ENCODE measurements at regions not wholly inside any gene's neighbourhood (a gene's known extent, or its start where the extent isn't known, plus 50 kb on each side); places are given as distances from the start of the nearest gene placed in this dataset.

DNA sequence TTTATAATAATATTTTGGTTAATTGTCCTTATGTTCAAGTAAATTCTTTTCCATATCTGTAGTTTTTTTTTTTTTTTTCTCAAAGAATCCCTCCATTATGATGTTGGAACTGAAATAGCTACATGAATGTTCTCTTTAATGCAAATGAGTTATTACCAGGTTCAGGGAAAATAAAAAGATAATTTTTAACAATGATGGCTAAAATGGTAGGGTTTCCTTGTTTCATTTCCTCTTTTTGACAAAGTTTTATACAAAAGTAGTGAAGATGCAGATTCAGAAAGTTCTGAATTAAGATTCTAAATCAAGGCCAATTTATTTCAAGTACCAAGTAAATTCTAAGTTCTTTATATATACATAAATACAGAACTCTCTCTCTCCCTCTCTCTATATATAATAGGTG is 779.0 kb upstream of the INTU start:
- dilution Hi-C loops (cut with MboI; ENCODE audit: extremely low pct_ligation_motif_present, low sequenced_read_pairs) (no loop called here), intact Hi-C loops (cut with micrococcal nuclease) (loop anchor here (10.0 kb wide), 1 partner anchor 1539 kb away; the partner anchor contains the start of gene FAT4)
- Histone ChIP-seq H3K4me3 (replicated peaks in 1 of 3; ENCODE audit: insufficient read depth in 1 of 3, low read depth in 1 of 3, low read length in 3 of 3) (no peak overlapping the region), H3K36me3 (ENCODE audit: control insufficient read depth in 2 of 2, extremely low read depth in 1 of 2, insufficient read depth in 2 of 2, low read length in 2 of 2) (no peaks in the 10 kb centered on the region), H3K9me1 (replicated peaks; ENCODE audit: control insufficient read depth, extremely low read depth, insufficient read depth, low read length) (no peaks in the 10 kb centered on the region), H4K20me1 (replicated peaks; ENCODE audit: control insufficient read depth, extremely low read depth, insufficient read depth, low read length) (no peaks in the 10 kb centered on the region), H3K27me3 (ENCODE audit: control insufficient read depth in 2 of 2, insufficient read depth in 2 of 2, low read length in 2 of 2) (no peaks in the 10 kb centered on the region), H3K79me2 (ENCODE audit: control insufficient read depth, insufficient read depth, low read length) (no peaks in the 10 kb centered on the region), H3K9me3 (replicated peaks; ENCODE audit: control insufficient read depth, insufficient read depth, low read length) (no peaks in the 10 kb centered on the region), H3K9ac (replicated peaks; ENCODE audit: extremely low read depth, insufficient read depth, low read length) (no peak overlapping the region), H3K4me2 (ENCODE audit: insufficient read depth, low read length) (no peak overlapping the region), H2AFZ (ENCODE audit: low read depth, low read length) (no peak overlapping the region), H3K4me1 (ENCODE audit: control insufficient read depth, extremely low read depth, insufficient read depth, low read length) (peaks cover 11% of the 10 kb centered on the region), H3K27ac (ENCODE audit: insufficient read depth, low read depth, low read length) (no peak overlapping the region)
- FAIRE-seq: no peak
- no TSS peak for BruUV-seq (replicated peaks)
- no peak for DNase-seq (ENCODE audit: low read depth, low spot score)
- CTCF ChIA-PET: interaction anchor here (0.7 kb wide), 1 partner anchor 30 kb away, joined by 3 read pairs; no protein-coding TSS in a partner anchor
- TF ChIP-seq, protein P1, sequence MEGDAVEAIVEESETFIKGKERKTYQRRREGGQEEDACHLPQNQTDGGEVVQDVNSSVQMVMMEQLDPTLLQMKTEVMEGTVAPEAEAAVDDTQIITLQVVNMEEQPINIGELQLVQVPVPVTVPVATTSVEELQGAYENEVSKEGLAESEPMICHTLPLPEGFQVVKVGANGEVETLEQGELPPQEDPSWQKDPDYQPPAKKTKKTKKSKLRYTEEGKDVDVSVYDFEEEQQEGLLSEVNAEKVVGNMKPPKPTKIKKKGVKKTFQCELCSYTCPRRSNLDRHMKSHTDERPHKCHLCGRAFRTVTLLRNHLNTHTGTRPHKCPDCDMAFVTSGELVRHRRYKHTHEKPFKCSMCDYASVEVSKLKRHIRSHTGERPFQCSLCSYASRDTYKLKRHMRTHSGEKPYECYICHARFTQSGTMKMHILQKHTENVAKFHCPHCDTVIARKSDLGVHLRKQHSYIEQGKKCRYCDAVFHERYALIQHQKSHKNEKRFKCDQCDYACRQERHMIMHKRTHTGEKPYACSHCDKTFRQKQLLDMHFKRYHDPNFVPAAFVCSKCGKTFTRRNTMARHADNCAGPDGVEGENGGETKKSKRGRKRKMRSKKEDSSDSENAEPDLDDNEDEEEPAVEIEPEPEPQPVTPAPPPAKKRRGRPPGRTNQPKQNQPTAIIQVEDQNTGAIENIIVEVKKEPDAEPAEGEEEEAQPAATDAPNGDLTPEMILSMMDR (IDR thresholded peaks at IDR 0.05; ENCODE audit: extremely low read depth in 1 of 2, insufficient read depth in 1 of 2, low read depth in 1 of 2, low read length in 2 of 2): no peak
- no peak for TF ChIP-seq POLR2A (IDR thresholded peaks at IDR 0.05; ENCODE audit: low read depth, low read length)
- TF ChIP-seq MYC (IDR thresholded peaks at IDR 0.05; ENCODE audit: low read depth, low read length): no peak
- no peak for TF ChIP-seq EZH2 (IDR thresholded peaks at IDR 0.05; ENCODE audit: borderline replicate concordance, low read depth, low read length, severe bottlenecking)
- TF ChIP-seq JUN (IDR thresholded peaks at IDR 0.05; ENCODE audit: borderline replicate concordance, insufficient read depth, insufficient read length, low read depth): no peak
- TF ChIP-seq FOS (IDR thresholded peaks at IDR 0.05; ENCODE audit: borderline replicate concordance, insufficient read depth, low read length): no peak
- TF ChIP-seq GATA2 (IDR thresholded peaks at IDR 0.05; ENCODE audit: insufficient read depth, insufficient read length, low read depth, low read length): no peak
- TF ChIP-seq MAX (IDR thresholded peaks at IDR 0.05; ENCODE audit: insufficient read depth, insufficient read length): no peak
- TF ChIP-seq POLR2AphosphoS5 (IDR thresholded peaks at IDR 0.05; ENCODE audit: insufficient read depth, low read depth, low read length): no peak
- POLR2A ChIA-PET: no interaction called here
